ENCODE measurements at regions not wholly inside any gene's neighbourhood (a gene's known extent, or its start where the extent isn't known, plus 50 kb on each side); places are given as distances from the start of the nearest gene placed in this dataset.
"Not testable (repeated sequence)": the region's sequence is repeated elsewhere in the genome, so short reads cannot be mapped to it uniquely, and the experiment has no call there.

DNA sequence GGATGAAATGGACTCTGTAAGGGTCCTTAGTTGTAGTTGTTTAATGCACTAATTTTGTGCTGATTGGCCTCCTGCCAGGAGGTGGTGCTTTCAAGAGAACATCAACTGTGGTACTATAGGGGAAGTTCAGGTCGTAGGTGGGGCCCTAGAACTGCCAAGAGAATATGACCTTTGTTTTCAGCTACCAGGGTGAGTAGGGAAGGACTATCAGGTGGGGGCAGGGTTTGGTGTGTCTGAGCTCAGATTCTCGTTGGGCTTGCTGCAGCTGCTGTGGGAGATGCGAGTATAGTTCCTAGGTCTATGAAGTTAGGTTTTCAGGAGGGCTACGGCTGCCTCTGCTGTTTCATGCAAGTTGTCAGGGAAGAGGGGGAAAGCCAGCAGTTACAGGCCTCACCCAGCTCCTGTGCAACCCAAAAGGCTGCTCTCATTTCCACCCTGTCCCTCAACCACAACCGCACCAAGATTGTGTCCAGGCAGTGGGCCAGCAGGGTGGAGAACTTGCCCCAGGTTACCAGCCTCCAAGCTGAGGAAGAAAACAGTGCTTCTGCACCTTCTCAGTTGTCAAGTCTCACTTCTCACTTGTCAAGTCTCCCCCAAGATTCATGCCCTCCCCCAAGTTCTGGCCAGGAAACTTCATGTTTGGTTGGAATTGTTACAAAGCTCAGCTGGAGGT, 626.5 kb upstream of the MAP3K7 start:
- no peak for DNase-seq

GRCh38 chr6:91198588-91199255, 611.9 kb upstream of the MAP3K7 start:
- no peak for DNase-seq

- DNase-seq = no peak
Measured at GRCh38 chr6:91196729-91197128, 609.9 kb upstream of the MAP3K7 start.

- no peak for DNase-seq
Measured at GRCh38 chr6:91193446-91193845, 606.6 kb upstream of the MAP3K7 start.

GRCh38 chr6:91190041-91190440, 603.2 kb upstream of the MAP3K7 start:
- DNase-seq = not testable (repeated sequence)

DNA sequence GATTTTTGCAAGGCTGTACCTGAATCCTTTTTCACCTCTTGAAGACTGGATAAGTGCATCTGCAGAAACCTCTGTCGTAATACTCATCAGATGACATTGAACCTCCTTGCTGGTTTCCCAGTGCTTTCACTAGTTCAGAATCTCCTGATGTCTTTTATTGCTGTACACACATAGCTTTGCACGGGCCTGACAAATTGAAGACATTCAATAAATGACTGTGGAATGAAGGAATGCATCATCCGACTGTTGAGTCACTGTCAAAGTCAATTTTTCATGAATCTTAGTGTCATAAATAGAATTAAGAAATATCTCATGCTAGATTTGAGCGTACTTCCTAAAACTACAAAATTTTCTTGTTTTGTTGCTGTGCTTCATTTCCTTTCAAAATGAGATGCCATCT, 598.2 kb upstream of the MAP3K7 start:
- no peak for DNase-seq

GRCh38 chr6:91181416-91181815, 594.5 kb upstream of the MAP3K7 start:
- DNase-seq = no peak

GRCh38 chr6:91173651-91174050, 586.8 kb upstream of the MAP3K7 start:
- no peak for DNase-seq

- DNase-seq = no peak
Measured at GRCh38 chr6:91173186-91173585, 586.3 kb upstream of the MAP3K7 start.

- no peak for DNase-seq
Measured at GRCh38 chr6:91171754-91172462, 585.0 kb upstream of the MAP3K7 start.

- no peak for DNase-seq
Measured at GRCh38 chr6:91167846-91168245, 581.0 kb upstream of the MAP3K7 start.

DNA sequence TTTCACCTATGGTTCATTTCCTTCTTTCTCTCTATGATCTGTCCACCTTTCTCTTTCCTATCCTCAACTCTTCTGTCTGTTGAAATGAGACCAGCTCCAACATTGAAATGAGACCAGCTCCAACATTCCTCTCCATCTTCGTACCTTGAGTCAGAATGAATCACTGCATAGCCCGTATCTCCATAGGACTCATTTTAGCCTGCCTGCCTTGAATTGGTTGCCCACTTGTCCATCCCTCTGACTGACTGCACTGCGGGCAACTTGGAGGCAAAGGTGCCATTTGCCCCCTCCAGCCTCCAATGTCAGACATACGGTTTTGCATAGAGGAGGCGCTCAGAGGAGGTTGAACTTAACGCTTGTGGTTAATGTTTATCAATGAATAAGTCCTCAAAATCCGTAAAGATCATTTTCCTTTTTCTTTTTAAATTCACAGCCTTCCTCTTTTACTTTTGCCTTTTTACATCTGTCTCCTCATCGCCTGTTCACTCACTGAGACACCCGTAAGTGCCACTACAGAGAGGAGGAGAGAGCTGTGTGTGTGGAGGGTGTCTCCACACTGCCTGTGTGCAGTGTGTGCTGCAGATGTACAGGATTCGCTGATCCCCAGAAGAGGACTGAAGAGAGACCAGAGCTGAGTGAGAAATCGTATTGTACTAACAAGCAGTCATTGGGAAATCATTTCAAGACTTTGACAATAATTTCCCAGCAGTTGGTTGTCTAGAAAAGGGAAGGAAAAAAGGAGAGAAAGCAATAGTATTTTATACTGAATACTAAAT, 579.6 kb upstream of the MAP3K7 start:
- no peak for DNase-seq

DNA sequence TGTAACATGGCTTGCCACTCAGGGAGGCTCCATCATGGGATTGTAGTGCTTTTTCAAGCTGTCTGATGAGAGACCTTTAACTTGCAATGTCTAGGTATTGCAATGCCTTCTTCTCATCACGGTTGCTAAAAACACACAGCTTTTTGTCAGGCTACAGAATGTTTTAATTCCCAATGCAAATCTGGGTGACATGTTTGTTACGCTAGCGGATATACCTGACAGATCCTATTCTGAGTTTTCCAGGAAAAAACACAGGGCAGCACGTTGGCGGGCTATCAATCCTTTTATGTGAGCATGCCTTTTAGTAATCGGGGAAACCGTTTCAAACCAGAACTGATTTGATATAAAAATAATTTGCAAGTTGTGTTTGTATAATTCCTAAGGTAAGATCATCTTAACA, 577.2 kb upstream of the MAP3K7 start:
- DNase-seq = no peak

DNA sequence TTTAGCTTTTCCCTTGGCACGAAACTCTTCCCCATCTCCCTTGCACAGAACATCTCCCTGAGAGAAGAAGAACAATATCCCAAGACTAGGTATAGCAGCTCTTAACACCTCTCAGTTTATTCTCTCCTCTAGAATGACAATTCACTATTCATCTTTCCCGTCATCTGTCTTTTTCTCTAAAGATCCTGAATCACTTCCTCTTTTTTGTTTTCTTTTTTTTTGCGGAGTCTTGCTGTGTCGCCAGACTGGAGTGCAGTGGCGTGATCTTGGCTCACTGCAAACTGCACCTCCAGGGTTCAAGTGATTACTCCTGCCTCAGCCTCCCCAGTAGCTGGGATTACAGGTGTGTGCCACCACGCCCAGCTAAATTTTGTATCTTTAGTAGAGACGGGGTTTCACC, 574.4 kb upstream of the MAP3K7 start:
- DNase-seq = no peak

GRCh38 chr6:91155129-91155785, 568.4 kb upstream of the MAP3K7 start:
- no peak for DNase-seq

- DNase-seq = no peak
Measured at GRCh38 chr6:91152824-91153223, 566.0 kb upstream of the MAP3K7 start.

GRCh38 chr6:91149956-91150705, 563.3 kb upstream of the MAP3K7 start:
- no peak for DNase-seq

GRCh38 chr6:91149246-91149955, 562.5 kb upstream of the MAP3K7 start:
- no peak for DNase-seq

GRCh38 chr6:91144126-91144525, 557.3 kb upstream of the MAP3K7 start:
- no peak for DNase-seq

GRCh38 chr6:91142154-91142553, 555.3 kb upstream of the MAP3K7 start:
- no peak for DNase-seq

DNA sequence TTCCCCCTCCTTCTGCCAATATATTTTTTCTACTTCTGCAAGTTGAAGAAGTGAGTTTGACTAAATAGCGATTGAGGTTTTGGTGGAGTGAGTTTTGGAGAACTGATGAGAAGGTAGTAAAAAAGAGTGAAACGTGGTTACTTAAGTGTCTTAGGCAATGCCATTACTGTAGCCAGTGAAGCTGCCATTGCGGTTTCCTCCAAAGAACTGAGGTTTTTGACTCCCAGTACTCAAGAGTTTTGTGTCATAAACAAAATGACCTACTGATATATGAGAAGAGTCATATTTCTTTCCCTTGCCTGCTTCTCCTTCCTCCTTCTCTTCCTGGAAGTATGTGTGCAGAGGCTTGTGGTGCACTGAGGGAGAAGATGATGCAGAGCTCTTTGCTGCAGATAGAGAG, 554.5 kb upstream of the MAP3K7 start:
- DNase-seq = no peak
